HL-60 (cell line): ENCODE measurements at regions not wholly inside any gene's neighbourhood (a gene's known extent, or its start where the extent isn't known, plus 50 kb on each side); places are given as distances from the start of the nearest gene placed in this dataset.

Experiments used
- DNase-seq, 2 experiments: peaks; one replicate each; pipeline ENCODE4 v3.0.0-alpha.2; 2010 to 2020; ENCODE audit warnings: low read depth in 1 of 2, low spot score in 1 of 2
- H3K27ac ChIP-seq: fragments of 250-450 bp; sonication (Bioruptor Pico); replicated peaks from 2 replicates; pipeline ENCODE4 v1.5.1; 2020; ENCODE audit warnings: mild to moderate bottlenecking, moderate library complexity
- H3K27me3 ChIP-seq: fragments of 250-450 bp; sonication (Bioruptor Pico); 2 replicates; pipeline ENCODE4 v1.5.1; 2021; ENCODE audit warnings: mild to moderate bottlenecking, moderate library complexity; ENCODE audit not compliant: insufficient read depth, poor library complexity, severe bottlenecking
- H3K4me3 ChIP-seq: replicated peaks from 2 replicates; pipeline ENCODE4 v1.5.1; 2011; ENCODE audit warnings: mild to moderate bottlenecking, control low read depth, low read length; ENCODE audit not compliant: insufficient read depth
- CTCF ChIP-seq: IDR thresholded peaks from one replicate; pipeline ENCODE4 v1.5.1; 2011; ENCODE audit warnings: low read length, control low read depth, inconsistent platforms; ENCODE audit not compliant: insufficient read depth
- GABPA ChIP-seq: IDR thresholded peaks from 2 replicates; pipeline ENCODE4 v1.6.1; 2012; ENCODE audit warnings: low read depth
- POLR2AphosphoS5 ChIP-seq: IDR thresholded peaks from 2 replicates; pipeline ENCODE4 v1.6.1; 2012; ENCODE audit warnings: low read depth
- SPI1 ChIP-seq: IDR thresholded peaks from 2 replicates; pipeline ENCODE4 v1.6.1; 2012; ENCODE audit warnings: low read depth, mild to moderate bottlenecking, borderline replicate concordance
- TF ChIP-seq, protein P1 (sequence below): IDR thresholded peaks from 2 replicates; pipeline ENCODE4 v1.6.1; 2012; ENCODE audit warnings: low read depth; ENCODE audit not compliant: insufficient replicate concordance

- DNase-seq, result no peak
- H3K27me3 ChIP-seq, result no peaks in the 10 kb centered on the region
- H3K27ac ChIP-seq, result no peak overlapping the region
- TF ChIP-seq, protein P1, sequence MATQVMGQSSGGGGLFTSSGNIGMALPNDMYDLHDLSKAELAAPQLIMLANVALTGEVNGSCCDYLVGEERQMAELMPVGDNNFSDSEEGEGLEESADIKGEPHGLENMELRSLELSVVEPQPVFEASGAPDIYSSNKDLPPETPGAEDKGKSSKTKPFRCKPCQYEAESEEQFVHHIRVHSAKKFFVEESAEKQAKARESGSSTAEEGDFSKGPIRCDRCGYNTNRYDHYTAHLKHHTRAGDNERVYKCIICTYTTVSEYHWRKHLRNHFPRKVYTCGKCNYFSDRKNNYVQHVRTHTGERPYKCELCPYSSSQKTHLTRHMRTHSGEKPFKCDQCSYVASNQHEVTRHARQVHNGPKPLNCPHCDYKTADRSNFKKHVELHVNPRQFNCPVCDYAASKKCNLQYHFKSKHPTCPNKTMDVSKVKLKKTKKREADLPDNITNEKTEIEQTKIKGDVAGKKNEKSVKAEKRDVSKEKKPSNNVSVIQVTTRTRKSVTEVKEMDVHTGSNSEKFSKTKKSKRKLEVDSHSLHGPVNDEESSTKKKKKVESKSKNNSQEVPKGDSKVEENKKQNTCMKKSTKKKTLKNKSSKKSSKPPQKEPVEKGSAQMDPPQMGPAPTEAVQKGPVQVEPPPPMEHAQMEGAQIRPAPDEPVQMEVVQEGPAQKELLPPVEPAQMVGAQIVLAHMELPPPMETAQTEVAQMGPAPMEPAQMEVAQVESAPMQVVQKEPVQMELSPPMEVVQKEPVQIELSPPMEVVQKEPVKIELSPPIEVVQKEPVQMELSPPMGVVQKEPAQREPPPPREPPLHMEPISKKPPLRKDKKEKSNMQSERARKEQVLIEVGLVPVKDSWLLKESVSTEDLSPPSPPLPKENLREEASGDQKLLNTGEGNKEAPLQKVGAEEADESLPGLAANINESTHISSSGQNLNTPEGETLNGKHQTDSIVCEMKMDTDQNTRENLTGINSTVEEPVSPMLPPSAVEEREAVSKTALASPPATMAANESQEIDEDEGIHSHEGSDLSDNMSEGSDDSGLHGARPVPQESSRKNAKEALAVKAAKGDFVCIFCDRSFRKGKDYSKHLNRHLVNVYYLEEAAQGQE, result no peak
- TF ChIP-seq GABPA, result no peak
- H3K4me3 ChIP-seq, result no peak overlapping the region
Observed at GRCh38 chr11:96905143-96905542, 515.3 kb downstream of the JRKL start.

DNA sequence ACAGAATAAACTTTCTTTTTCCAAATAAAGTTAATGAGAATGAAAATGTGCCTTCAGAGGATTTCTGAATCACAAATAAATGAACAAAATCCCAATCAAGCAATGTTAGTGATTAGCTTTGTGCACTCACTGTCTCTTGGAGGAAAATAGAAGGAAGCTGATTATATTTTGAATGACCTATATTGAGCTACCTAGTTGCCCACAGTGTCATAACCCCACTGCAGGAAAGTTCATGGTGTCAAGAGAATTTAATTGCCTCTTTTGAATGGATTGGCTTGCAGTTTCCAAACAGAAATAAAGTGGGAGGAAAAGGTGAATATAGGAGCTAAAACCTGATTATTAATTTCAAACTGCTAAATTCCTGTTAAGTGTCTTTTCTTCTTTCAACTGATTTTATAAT is 515.9 kb downstream of the JRKL start:
- no peaks in the 10 kb centered on the region for H3K27me3 ChIP-seq
- H3K27ac ChIP-seq, result no peak overlapping the region
- DNase-seq, result no peak
- H3K4me3 ChIP-seq, result no peak overlapping the region
- no peak for TF ChIP-seq SPI1
- TF ChIP-seq POLR2AphosphoS5, result no peak
- TF ChIP-seq GABPA, result no peak
- TF ChIP-seq, protein P1, result no peak
- no peak for TF ChIP-seq CTCF

DNA sequence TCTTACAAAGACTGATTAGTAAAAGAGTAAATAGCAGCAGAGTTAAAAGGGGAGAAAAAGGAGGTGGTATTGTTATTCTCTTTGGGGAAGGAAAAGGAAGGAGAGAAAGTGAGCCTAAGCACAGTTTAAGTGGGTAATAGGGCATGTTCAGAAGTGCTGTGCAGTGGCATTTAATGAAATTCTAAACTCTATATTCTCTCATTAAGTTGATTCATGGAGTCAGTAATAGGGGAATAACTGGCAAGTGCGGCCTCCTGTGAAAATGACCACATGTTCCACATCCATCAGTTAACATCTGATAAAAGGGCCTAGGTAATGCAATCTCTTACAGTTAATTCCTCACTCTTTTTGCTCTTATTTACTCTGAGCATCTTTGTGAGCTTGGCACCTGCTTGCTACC is 516.7 kb downstream of the JRKL start:
- Histone ChIP-seq H3K27me3 (no peaks in the 10 kb centered on the region), H3K4me3 (no peak overlapping the region), H3K27ac (no peak overlapping the region)
- no peak for DNase-seq
- TF ChIP-seq POLR2AphosphoS5, result no peak

DNA sequence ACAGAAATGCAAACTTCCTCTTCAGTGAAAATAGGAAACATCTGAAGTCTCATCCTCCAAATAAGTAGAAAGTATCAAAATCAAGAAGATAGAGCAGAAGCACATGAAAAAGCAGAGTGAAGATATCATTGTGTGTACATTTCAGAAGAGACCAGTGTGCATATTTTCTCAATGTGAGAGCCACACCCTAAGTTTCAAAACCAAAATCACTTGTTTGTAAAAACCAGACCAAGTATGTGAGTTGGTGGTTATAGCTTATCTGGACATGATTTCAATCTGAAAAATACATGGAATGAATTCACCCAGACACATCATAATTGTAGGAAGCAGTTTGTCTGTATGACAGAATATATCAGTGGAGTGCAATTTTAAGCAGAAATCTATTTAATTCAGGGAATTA is 536.0 kb downstream of the JRKL start:
- Histone ChIP-seq H3K4me3 (no peak overlapping the region), H3K27ac (no peak overlapping the region), H3K27me3 (no peaks in the 10 kb centered on the region)
- no peak for TF ChIP-seq SPI1
- no peak for TF ChIP-seq GABPA
- DNase-seq, result no peak

DNA sequence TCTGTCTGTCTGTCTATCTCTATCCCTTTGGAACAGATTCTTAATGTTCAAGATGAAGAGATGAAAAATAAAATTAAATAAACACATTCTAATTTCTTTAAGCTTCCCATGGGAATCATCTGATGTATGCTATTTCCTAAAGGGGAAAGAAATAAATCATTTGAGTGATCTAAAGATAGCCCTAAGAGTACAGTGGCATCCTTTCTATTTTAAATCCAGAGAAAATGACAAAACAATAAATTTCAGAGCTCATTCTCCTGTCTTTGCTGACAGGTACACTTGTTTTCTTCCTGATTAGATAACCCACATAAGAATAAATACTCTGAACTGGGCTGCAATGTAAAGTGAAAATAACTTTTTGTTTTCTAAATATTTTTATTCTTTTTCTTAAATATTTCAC is 550.4 kb downstream of the JRKL start:
- TF ChIP-seq, protein P1, result no peak
- TF ChIP-seq GABPA (no peak), CTCF (no peak), SPI1 (no peak), POLR2AphosphoS5 (no peak)
- Histone ChIP-seq H3K27ac (no peak overlapping the region), H3K27me3 (no peaks in the 10 kb centered on the region), H3K4me3 (no peak overlapping the region)
- no peak for DNase-seq
